ENCODE measurements at regions not wholly inside any gene's neighbourhood (a gene's known extent, or its start where the extent isn't known, plus 50 kb on each side); places are given as distances from the start of the nearest gene placed in this dataset.

- Histone ChIP-seq H4K20me1 (ENCODE audit: insufficient read depth, poor library complexity, severe bottlenecking) (no peaks in the 10 kb centered on the region), H3K27me3 (peaks cover 12% of the 10 kb centered on the region), H3K4me3 (no peak overlapping the region), H3K9me2 (replicated peaks; ENCODE audit: insufficient read depth) (no peaks in the 10 kb centered on the region), H3K4me1 (ENCODE audit: insufficient read depth) (no peaks in the 10 kb centered on the region), H3K9me3 (ENCODE audit: low read depth) (no peaks in the 10 kb centered on the region), H2AFZ (no peak overlapping the region), H3K36me3 (replicated peaks; ENCODE audit: insufficient read depth, low read depth) (no peaks in the 10 kb centered on the region), H3K79me2 (no peaks in the 10 kb centered on the region), H3K27ac (no peak overlapping the region), H3K4me2 (no peak overlapping the region)
- WGBS (ENCODE audit: low lambda C conversion rate, missing lambda C conversion rate): 82% methylated on average over 2 of the region's 2 CpGs
- no peak for DNase-seq (ENCODE audit: low spot score)
- no peak for TF ChIP-seq CTCF (IDR thresholded peaks at IDR 0.05; ENCODE audit: poor library complexity)
- no peak for TF ChIP-seq EZH2 (IDR thresholded peaks at IDR 0.05; ENCODE audit: borderline replicate concordance)
Measured at GRCh38 chr18:26667046-26667445, 118.7 kb upstream of the KCTD1 start.

GRCh38 chr18:26662996-26663395, 114.6 kb upstream of the KCTD1 start:
- WGBS (ENCODE audit: low lambda C conversion rate, missing lambda C conversion rate): 83% methylated on average over 5 of the region's 5 CpGs
- H3K4me3 ChIP-seq: no peak overlapping the region
- H2AFZ ChIP-seq: no peak overlapping the region
- peaks cover 6% of the 10 kb centered on the region for H3K4me1 ChIP-seq (ENCODE audit: insufficient read depth)
- no peaks in the 10 kb centered on the region for H4K20me1 ChIP-seq (ENCODE audit: insufficient read depth, poor library complexity, severe bottlenecking)
- no peak overlapping the region for H3K27ac ChIP-seq
- no peaks in the 10 kb centered on the region for H3K79me2 ChIP-seq
- no peak for DNase-seq (ENCODE audit: low spot score)
- H3K27me3 ChIP-seq: peaks cover 31% of the 10 kb centered on the region
- H3K36me3 ChIP-seq (replicated peaks; ENCODE audit: insufficient read depth, low read depth): no peaks in the 10 kb centered on the region
- no peaks in the 10 kb centered on the region for H3K9me2 ChIP-seq (replicated peaks; ENCODE audit: insufficient read depth)
- no peak overlapping the region for H3K4me2 ChIP-seq
- no peaks in the 10 kb centered on the region for H3K9me3 ChIP-seq (ENCODE audit: low read depth)
- TF ChIP-seq EZH2 (IDR thresholded peaks at IDR 0.05; ENCODE audit: borderline replicate concordance) (no peak), CTCF (IDR thresholded peaks at IDR 0.05; ENCODE audit: poor library complexity) (no peak), EZH2phosphoT487 (IDR thresholded peaks at IDR 0.05; ENCODE audit: low read depth, severe bottlenecking, unreplicated experiment) (no peak)

- no peaks in the 10 kb centered on the region for H3K36me3 ChIP-seq (replicated peaks; ENCODE audit: insufficient read depth, low read depth)
- peak overlapping the region; percentile 94 for H3K27ac ChIP-seq
- DNase-seq (ENCODE audit: low spot score): no peak
- no peaks in the 10 kb centered on the region for H3K9me2 ChIP-seq (replicated peaks; ENCODE audit: insufficient read depth)
- peaks cover 47% of the 10 kb centered on the region for H3K27me3 ChIP-seq
- no peaks in the 10 kb centered on the region for H3K9me3 ChIP-seq (ENCODE audit: low read depth)
- H3K4me3 ChIP-seq: peak overlapping the region; percentile 35
- H3K4me1 ChIP-seq (ENCODE audit: insufficient read depth): peaks cover 11% of the 10 kb centered on the region
- H2AFZ ChIP-seq: peak overlapping the region; percentile 50
- no peak for TF ChIP-seq EZH2 (IDR thresholded peaks at IDR 0.05; ENCODE audit: borderline replicate concordance)
- no peak for TF ChIP-seq CTCF (IDR thresholded peaks at IDR 0.05; ENCODE audit: poor library complexity)
- no peak for TF ChIP-seq EZH2phosphoT487 (IDR thresholded peaks at IDR 0.05; ENCODE audit: low read depth, severe bottlenecking, unreplicated experiment)
- WGBS (ENCODE audit: low lambda C conversion rate, missing lambda C conversion rate): 22% methylated on average over 15 of the region's 15 CpGs
- H3K4me2 ChIP-seq: peak overlapping the region; percentile 95
- no peaks in the 10 kb centered on the region for H4K20me1 ChIP-seq (ENCODE audit: insufficient read depth, poor library complexity, severe bottlenecking)
- no peaks in the 10 kb centered on the region for H3K79me2 ChIP-seq
Measured at GRCh38 chr18:26657631-26658581, 109.6 kb upstream of the KCTD1 start.
